Hematopoietic multipotent progenitor cell treated with erythropoietin and hydrocortisone succinate and interleukin-3 and kit ligand, for 17 days (in vitro differentiated cells): ENCODE measurements at regions not wholly inside any gene's neighbourhood (a gene's known extent, or its start where the extent isn't known, plus 50 kb on each side); places are given as distances from the start of the nearest gene placed in this dataset.
"Not testable (repeated sequence)": the region's sequence is repeated elsewhere in the genome, so short reads cannot be mapped to it uniquely, and the experiment has no call there.

Experiments used
- DNase-seq: peaks from one replicate; pipeline ENCODE4 v3.0.0-alpha.2; 2015; ENCODE audit warnings: low spot score

DNA sequence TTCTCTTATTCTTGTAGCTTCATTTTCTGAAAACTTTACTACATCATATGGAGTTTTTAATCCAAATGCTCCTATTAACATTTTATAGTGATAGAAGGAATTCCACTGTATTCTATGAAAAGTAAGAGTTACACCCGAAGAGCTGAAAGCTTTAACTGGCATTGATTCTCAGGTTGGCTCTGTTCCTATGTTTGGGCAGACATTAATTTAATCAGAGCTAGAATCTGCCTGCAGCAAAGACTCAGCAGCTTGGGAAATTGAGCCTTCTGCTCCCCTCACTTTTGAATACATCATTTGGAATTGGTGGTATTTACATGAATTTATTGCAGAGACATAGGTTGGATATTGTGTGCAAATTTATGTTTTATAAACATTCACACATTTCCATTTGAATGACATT lies 1494.7 kb downstream of the CDH8 start:
- DNase-seq = no peak

DNA sequence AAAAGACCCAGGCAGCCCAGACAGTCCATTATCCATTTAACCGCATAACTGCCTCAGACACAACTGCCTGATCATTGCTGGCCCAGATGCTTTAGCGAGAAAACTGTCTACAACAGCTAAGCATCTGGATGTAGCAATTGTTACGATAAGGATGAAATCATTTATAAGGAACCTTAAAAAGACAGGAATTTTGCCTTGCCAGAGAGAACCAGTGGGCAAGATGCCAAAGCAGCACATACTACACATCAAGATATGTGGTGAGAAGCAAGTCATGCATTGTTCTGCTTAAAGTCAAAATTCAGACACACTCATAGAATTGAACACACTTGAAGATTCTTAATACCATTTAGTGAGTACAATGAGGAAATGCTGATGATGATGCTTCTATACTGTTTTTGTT lies 1525.3 kb downstream of the CDH8 start:
- no peak for DNase-seq

GRCh38 chr16:60510208-60510607 lies 1526.0 kb downstream of the CDH8 start:
- DNase-seq = no peak

DNA sequence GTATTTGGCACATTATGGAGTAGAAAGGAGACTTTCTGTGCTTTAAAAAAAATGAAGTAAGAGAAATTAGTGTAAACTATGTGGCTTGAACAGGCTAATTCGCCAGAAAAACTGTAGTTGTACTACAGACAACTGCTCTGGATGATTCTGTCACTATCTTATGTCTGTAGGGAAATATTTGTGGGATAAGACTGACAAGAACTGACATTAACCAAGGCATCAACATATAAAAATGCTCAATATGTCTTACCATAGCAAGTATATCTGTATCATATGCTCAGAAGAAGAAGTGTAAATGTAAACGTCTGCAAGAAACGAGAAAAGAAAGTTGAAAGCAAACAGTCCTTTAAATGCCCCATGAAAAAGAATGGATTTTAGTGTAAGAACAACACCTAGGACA lies 1545.0 kb downstream of the CDH8 start:
- DNase-seq = no peak

- no peak for DNase-seq
These were observed 1550.3 kb downstream of the CDH8 start for GRCh38 chr16:60485872-60486489.

- no peak for DNase-seq
These were observed 1551.3 kb downstream of the CDH8 start for GRCh38 chr16:60484901-60485300.

- DNase-seq = no peak
These were observed 1554.6 kb downstream of the CDH8 start for GRCh38 chr16:60481591-60481990.

GRCh38 chr16:60478810-60479209 lies 1557.4 kb downstream of the CDH8 start:
- no peak for DNase-seq

DNA sequence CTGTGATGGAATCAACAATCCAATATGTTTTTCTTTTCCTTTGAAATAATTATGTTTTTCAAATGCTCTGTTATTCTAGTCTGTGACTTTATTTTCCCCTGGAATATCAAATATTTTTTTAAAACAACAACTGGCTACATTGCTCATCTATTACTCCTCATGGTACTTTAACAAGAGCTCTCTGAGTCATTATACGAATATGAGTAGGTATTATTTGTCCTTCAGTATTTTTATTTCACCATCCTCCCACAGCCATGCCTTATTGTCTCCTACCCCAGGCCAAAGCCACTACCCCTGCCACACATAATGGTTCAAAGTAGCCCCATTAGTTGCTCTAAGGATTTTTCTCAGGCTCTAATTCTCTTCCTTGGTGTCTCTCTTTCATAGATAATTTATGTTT lies 1572.3 kb downstream of the CDH8 start:
- DNase-seq = no peak

- no peak for DNase-seq
These were observed 1576.8 kb downstream of the CDH8 start for GRCh38 chr16:60459463-60459862.

DNA sequence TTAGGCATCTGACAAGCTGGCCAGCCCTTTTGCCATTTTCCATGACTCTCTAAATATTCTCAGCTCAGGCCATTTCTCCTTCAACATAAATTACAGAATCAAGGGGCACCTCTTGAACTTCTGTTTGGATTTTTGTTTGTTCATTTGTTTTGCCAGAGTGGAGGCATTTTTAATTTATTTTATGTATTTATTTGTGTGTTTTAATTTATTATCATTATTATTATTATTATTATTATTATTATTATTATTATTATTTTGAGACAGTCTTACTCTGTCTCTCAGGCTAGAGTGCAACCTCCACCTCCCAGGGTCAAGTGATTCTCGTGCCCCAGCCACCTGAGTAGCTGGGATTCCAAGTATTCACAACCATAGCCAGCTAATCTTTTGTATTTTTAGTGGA lies 1578.0 kb downstream of the CDH8 start:
- DNase-seq = no peak

GRCh38 chr16:60452646-60453045 lies 1583.6 kb downstream of the CDH8 start:
- DNase-seq = no peak

DNA sequence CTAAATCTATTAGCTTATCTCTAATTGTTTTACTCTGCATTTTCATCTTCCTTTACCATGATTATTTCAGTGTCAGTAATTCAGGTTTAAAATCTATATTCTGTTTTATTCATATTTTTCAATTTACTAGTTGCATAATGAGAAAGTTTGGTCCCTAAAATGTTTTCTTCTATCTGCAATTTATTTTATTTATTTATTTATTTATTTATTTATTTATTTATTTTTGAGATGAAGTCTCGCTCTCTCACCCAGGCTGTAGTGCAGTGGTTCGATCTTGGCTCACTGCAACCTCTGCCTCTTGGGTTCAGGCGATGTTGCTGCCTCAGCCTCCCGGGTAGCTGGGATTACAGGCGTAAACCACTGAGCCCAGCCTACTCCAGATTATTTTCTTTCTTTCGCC lies 1597.3 kb downstream of the CDH8 start:
- DNase-seq = no peak

- no peak for DNase-seq
These were observed 1603.8 kb downstream of the CDH8 start for GRCh38 chr16:60432472-60432871.

GRCh38 chr16:60419859-60420258 lies 1616.4 kb downstream of the CDH8 start:
- no peak for DNase-seq

DNA sequence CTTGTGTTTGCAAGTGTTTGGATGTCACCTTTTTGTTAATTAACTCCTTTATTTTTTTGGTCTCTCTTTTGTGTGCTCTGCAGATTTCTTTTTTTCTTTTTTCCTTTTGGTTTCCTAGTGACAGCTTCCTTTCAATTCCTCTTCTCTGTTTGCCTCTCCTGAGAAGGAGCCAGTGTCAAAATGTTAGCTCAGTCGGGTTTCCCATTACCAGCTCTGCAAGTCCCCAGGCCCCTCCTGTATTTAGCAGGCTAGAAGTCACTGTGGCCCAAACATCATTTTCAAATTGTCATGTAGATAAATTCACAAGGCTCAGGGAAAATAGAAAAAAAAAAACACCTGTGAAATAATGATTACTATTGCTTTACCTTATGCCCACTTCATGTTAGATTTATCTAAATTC lies 1621.6 kb downstream of the CDH8 start:
- DNase-seq = no peak

DNA sequence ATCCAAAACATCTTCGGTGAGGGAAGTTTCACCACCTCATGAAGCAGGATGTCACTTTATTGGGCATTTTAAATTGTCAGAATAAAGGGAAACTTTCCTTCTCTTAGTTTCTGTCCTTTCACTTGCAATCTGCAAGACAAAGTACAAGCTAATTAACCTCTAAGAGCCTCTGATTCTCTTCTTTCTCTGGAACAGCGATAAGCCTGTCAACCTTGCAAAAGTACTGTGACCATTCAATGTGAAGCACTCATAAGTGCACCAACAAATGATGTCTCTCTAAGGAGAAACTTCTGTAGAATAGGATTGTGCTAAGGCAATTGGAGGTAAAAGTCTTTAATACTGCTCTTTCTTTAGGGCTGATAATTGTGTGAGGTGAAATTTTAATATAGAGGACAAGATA lies 1622.3 kb downstream of the CDH8 start:
- no peak for DNase-seq

DNA sequence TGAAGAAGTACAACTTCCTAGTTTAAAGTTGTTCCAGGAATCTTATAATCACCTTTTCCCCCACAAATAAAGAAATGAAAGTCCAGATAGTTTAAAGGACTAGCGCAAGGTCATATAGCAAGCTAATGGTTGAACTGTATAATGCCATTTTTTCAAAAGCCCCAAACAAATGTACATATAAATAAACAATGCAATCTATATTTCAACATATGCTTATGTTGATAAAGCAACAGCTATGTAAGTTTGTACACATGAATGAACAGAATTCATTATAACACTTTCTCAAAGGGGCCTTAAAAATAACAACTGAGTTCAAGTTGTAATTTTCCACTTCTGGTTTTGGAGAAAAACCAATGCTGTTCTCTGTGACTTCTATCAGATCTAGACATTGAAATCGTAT lies 1628.6 kb downstream of the CDH8 start:
- DNase-seq = no peak

DNA sequence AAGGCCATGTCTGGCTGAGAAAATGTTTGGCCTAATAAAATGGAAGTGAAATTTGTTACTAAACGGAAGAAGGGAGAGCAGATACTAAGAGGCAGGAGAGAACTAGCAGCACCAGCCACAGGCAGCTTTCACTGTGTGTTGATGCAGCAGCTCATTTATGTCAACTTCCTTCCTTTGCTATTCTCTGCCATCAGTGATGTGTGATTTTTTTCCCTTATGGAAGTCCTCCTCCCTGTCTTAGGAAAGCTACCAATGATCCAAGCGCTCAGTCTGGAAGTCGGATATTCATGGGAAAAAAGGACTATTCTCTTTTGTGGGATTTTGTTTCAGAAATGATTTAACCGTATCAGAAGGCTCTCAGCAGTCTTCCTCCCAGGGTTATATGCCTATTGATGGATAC lies 1629.2 kb downstream of the CDH8 start:
- DNase-seq = no peak

GRCh38 chr16:60405286-60405685 lies 1631.0 kb downstream of the CDH8 start:
- no peak for DNase-seq

DNA sequence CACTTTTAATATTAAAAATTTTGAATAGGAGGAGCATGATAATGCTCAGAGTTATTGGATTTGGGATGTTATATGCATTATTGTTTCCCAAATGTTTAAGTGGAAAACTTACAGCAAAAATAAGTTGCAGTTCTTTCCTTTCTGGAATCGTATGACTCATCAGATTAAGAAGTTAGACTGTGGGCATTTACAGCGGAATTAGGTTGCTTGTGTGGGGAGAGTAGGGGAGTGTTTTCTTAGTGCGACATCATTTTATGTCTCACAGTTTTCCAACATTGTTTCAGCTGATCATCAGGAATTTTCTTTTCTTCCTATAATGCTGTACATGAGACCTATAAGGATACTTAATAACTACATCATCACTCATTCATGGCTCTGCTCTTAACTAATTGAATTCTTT lies 1631.8 kb downstream of the CDH8 start:
- no peak for DNase-seq

DNA sequence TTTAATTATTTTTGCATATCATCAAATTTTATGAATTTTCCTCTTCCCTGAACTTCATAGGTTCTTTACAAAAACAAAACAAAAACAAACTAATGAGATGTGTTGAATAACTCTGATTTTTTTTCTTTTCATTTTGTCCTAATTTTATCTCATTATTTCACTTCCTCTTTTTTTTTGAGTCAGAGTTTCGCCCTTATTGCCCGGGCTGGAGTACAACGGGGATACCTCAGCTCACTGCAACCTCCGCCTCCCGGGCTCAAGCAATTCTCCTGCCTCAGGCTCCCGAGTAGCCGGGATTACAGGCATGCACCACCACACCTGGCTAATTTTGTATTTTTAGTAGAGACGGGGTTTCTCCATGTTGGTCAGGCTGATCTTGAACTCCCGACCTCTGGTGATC lies 1633.3 kb downstream of the CDH8 start:
- DNase-seq = not testable (repeated sequence)

DNA sequence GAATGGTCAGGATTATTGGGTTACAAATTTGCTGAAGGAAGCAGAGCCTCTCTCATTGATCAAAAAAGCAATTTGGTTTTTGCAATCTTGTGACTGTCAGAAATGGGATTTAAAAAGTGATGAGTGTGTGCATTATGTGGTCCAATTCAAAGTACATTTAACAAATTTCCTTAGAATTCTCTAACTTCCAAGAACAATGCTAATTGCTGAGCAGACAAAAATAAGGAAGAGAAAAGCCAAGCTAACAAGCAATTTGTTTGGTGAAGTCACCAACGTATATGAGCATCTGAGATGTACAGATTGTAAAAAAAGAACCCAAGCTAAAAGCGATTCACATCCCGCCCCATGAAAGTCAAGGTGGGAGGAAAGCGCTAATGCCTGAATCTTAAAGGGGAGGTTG lies 1643.9 kb downstream of the CDH8 start:
- DNase-seq = no peak

GRCh38 chr16:60371591-60371990 lies 1637.5 kb upstream of the GOT2 start:
- no peak for DNase-seq

DNA sequence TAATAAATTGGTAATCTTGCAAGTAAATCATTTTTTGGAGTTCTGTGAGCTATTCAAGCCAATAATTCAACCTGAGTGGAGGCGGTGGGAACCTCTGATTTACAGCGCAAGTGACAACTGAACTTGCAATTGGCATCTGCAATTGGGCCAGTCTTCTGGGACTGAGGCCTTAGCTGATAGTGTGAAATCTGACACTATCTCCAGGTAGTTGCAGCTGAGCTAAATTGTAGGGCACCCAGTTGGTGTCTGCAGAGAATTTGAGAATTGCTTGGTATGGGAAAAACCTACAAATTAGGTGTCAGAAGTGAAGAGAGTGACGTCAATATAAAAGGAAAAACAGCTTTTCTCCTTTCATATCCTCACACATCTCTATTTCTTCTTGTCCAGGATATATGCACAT lies 1633.6 kb upstream of the GOT2 start:
- DNase-seq = no peak
